ENCODE measurements at regions not wholly inside any gene's neighbourhood (a gene's known extent, or its start where the extent isn't known, plus 50 kb on each side); places are given as distances from the start of the nearest gene placed in this dataset.

- TF ChIP-seq CTCF (conservative IDR thresholded peaks at IDR 0.05 in 1 of 2, IDR thresholded peaks at IDR 0.05 in 1 of 2; ENCODE audit: low read depth in 1 of 2, low read length in 2 of 2) (no peak), EZH2 (IDR thresholded peaks at IDR 0.05; ENCODE audit: low read length, missing control alignments) (no peak)
Measured at GRCh38 chr3:159886050-159886449, 102.6 kb upstream of the IL12A start.
